GM23338 (cell line): ENCODE measurements at regions not wholly inside any gene's neighbourhood (a gene's known extent, or its start where the extent isn't known, plus 50 kb on each side); places are given as distances from the start of the nearest gene placed in this dataset.

Experiments used
- ATAC-seq: fragments of 200-7000 bp; cut with Tn5 transposase; 3 replicates; pipeline ENCODE4 v1.9.1; 2020
- DNase-seq: peaks from one replicate; pipeline ENCODE4 v3.0.0-alpha.2; 2015; ENCODE audit warnings: low spot score
- H2AFZ ChIP-seq: fragments of 200-600 bp; sonication (generic); 2 replicates; pipeline ENCODE4 v1.8.0; 2016; ENCODE audit warnings: antibody characterized with exemption, mild to moderate bottlenecking, moderate library complexity
- H3F3A ChIP-seq: fragments of 200-600 bp; sonication (generic); replicated peaks from 2 replicates; pipeline ENCODE4 v1.8.0; 2017; ENCODE audit warnings: antibody characterized with exemption, mixed run types, low read depth
- H3K27ac ChIP-seq: fragments of 200-600 bp; sonication (generic); 2 replicates; pipeline ENCODE4 v1.6.1; 2016; ENCODE audit warnings: low read depth
- H3K27me3 ChIP-seq: fragments of 200-600 bp; sonication (generic); 2 replicates; pipeline ENCODE4 v1.8.0; 2016; ENCODE audit warnings: mild to moderate bottlenecking, mixed run types, moderate library complexity; ENCODE audit not compliant: insufficient read depth
- H3K36me3 ChIP-seq: fragments of 200-600 bp; sonication (generic); 2 replicates; pipeline ENCODE4 v1.8.0; 2016; ENCODE audit warnings: mild to moderate bottlenecking; ENCODE audit not compliant: insufficient read depth
- H3K4me1 ChIP-seq: fragments of 200-600 bp; sonication (generic); 2 replicates; pipeline ENCODE4 v1.8.0; 2016; ENCODE audit warnings: mild to moderate bottlenecking, moderate library complexity; ENCODE audit not compliant: insufficient read depth
- H3K4me2 ChIP-seq: fragments of 200-600 bp; sonication (generic); 2 replicates; pipeline ENCODE4 v1.7.1; 2017; ENCODE audit warnings: mixed run types
- H3K4me3 ChIP-seq: fragments of 200-600 bp; sonication (generic); 2 replicates; pipeline ENCODE4 v1.6.1; 2016; ENCODE audit warnings: mixed run types
- H3K79me2 ChIP-seq: fragments of 200-600 bp; sonication (generic); replicated peaks from 2 replicates; pipeline ENCODE4 v1.8.0; 2017; ENCODE audit warnings: mild to moderate bottlenecking; ENCODE audit not compliant: insufficient read depth
- H3K9me2 ChIP-seq: fragments of 200-600 bp; sonication (generic); 2 replicates; pipeline ENCODE4 v1.8.0; 2017; ENCODE audit not compliant: insufficient read depth
- H4K20me1 ChIP-seq: fragments of 200-600 bp; sonication (generic); replicated peaks from 2 replicates; pipeline ENCODE4 v1.8.0; 2017; ENCODE audit warnings: mild to moderate bottlenecking; ENCODE audit not compliant: insufficient read depth
- H3K27ac Mint-ChIP-seq: 2 replicates; pipeline ENCODE4 v1.8.0; 2020; ENCODE audit warnings: inconsistent platforms, mild to moderate bottlenecking, moderate library complexity, mixed read lengths
- H3K27me3 Mint-ChIP-seq: 3 replicates; pipeline ENCODE4 v1.8.0; 2022; ENCODE audit warnings: low read depth, mild to moderate bottlenecking, moderate library complexity, mixed read lengths, inconsistent platforms; ENCODE audit not compliant: insufficient read depth, poor library complexity
- H3K36me3 Mint-ChIP-seq: 3 replicates; pipeline ENCODE4 v1.8.0; 2021; ENCODE audit warnings: low read depth, mild to moderate bottlenecking, inconsistent platforms, moderate library complexity, mixed read lengths
- H3K4me1 Mint-ChIP-seq: 3 replicates; pipeline ENCODE4 v1.8.0; 2020; ENCODE audit warnings: mild to moderate bottlenecking, inconsistent platforms, mixed read lengths
- H3K4me3 Mint-ChIP-seq: 3 replicates; pipeline ENCODE4 v1.8.0; 2021; ENCODE audit warnings: moderate library complexity, mild to moderate bottlenecking, inconsistent platforms, mixed read lengths
- H3K9me3 Mint-ChIP-seq: 3 replicates; pipeline ENCODE4 v1.8.0; 2020; ENCODE audit warnings: moderate library complexity, mild to moderate bottlenecking, inconsistent platforms, mixed read lengths
- CREB1 ChIP-seq: fragments of 250-450 bp; sonication (Bioruptor Pico); IDR thresholded peaks from 2 replicates; pipeline ENCODE4 v1.5.0; 2020; ENCODE audit warnings: low read depth, mild to moderate bottlenecking, moderate library complexity
- CTCF ChIP-seq, 2 experiments: fragments of 200-600 bp in 1 of 2; sonication (generic) in 1 of 2; conservative IDR thresholded peaks; 2 replicates each; pipeline versions ENCODE4 v1.5.1 to v1.6.1; 2016 to 2017; ENCODE audit warnings: antibody characterized with exemption in 2 of 2, low read depth in 2 of 2, mild to moderate bottlenecking in 2 of 2, moderate library complexity in 1 of 2
- ETS1 ChIP-seq: IDR thresholded peaks from 2 replicates; pipeline ENCODE4 v1.6.1; 2016; ENCODE audit warnings: antibody characterized with exemption
- EZH2 ChIP-seq: fragments of 200-600 bp; sonication (generic); IDR thresholded peaks from one replicate; pipeline ENCODE4 v1.8.0; 2017; ENCODE audit warnings: antibody characterized with exemption, mild to moderate bottlenecking, low read depth; ENCODE audit not compliant: unreplicated experiment
- EZH2phosphoT487 ChIP-seq: fragments of 200-600 bp; sonication (generic); IDR thresholded peaks from one replicate; pipeline ENCODE4 v1.8.1; 2018; ENCODE audit warnings: antibody characterized with exemption; ENCODE audit not compliant: unreplicated experiment
- JUNB ChIP-seq: IDR thresholded peaks from one replicate; pipeline ENCODE4 v1.6.1; 2016; ENCODE audit warnings: antibody characterized with exemption; ENCODE audit not compliant: unreplicated experiment
- NANOG ChIP-seq: IDR thresholded peaks from 2 replicates; pipeline ENCODE4 v1.6.1; 2016; ENCODE audit warnings: antibody characterized with exemption, borderline replicate concordance
- POLR2AphosphoS5 ChIP-seq: IDR thresholded peaks from 2 replicates; pipeline ENCODE4 v1.6.1; 2016; ENCODE audit warnings: antibody characterized with exemption, low read depth
- REST ChIP-seq: IDR thresholded peaks from one replicate; pipeline ENCODE4 v1.6.1; 2018; ENCODE audit warnings: antibody characterized with exemption; ENCODE audit not compliant: unreplicated experiment
- STAT1 ChIP-seq: IDR thresholded peaks from one replicate; pipeline ENCODE4 v1.6.1; 2016; ENCODE audit warnings: antibody characterized with exemption; ENCODE audit not compliant: unreplicated experiment
- ZNF114 ChIP-seq: fragments of 250-450 bp; sonication (Bioruptor Pico); IDR thresholded peaks from 2 replicates; pipeline ENCODE4 v1.5.0; 2020; ENCODE audit warnings: mild to moderate bottlenecking, moderate library complexity
- ZNF331 ChIP-seq: fragments of 250-450 bp; sonication (Bioruptor Pico); IDR thresholded peaks from 2 replicates; pipeline ENCODE4 v1.5.0; 2020; ENCODE audit warnings: low read depth, mild to moderate bottlenecking, moderate library complexity
- ZNF462 ChIP-seq: fragments of 250-450 bp; sonication (Bioruptor Pico); IDR thresholded peaks from 2 replicates; pipeline ENCODE4 v1.5.0; 2020; ENCODE audit warnings: mild to moderate bottlenecking, moderate library complexity

- Mint-ChIP-seq H3K36me3 (no peaks in the 10 kb centered on the region), H3K4me3 (no peak overlapping the region), H3K4me1 (peaks cover 6% of the 10 kb centered on the region; the same call in 2 of the 3 replicates), H3K27ac (no peak overlapping the region), H3K9me3 (no peaks in the 10 kb centered on the region), H3K27me3 (no peaks in the 10 kb centered on the region)
- TF ChIP-seq CTCF (conservative IDR thresholded peaks at IDR 0.05; ENCODE audit: low read depth in 2 of 2) (no peak), STAT1 (no peak), REST (no peak), POLR2AphosphoS5 (no peak), EZH2phosphoT487 (no peak), JUNB (no peak), NANOG (no peak), CREB1 (no peak), ZNF462 (no peak), EZH2 (no peak), ETS1 (no peak), ZNF331 (no peak), ZNF114 (CRISPR knock-in tag) (no peak)
- Histone ChIP-seq H3K4me3 (no peak overlapping the region), H3K79me2 (no peaks in the 10 kb centered on the region), H3K4me2 (no peak overlapping the region), H3K27me3 (no peaks in the 10 kb centered on the region), H3K9me2 (no peaks in the 10 kb centered on the region), H2AFZ (no peak overlapping the region), H3K27ac (no peak overlapping the region), H3K4me1 (no peaks in the 10 kb centered on the region), H4K20me1 (no peaks in the 10 kb centered on the region), H3K36me3 (no peaks in the 10 kb centered on the region), H3F3A (no peaks in the 10 kb centered on the region)
- DNase-seq: no peak
- ATAC-seq: no peak
Observed at GRCh38 chr1:195328681-195329080, 1279.6 kb downstream of the KCNT2 start.
